Smooth muscle cell of the brain vasculature (primary cell): ENCODE measurements at regions not wholly inside any gene's neighbourhood (a gene's known extent, or its start where the extent isn't known, plus 50 kb on each side); places are given as distances from the start of the nearest gene placed in this dataset.

Experiments used
- DNase-seq: peaks from one replicate; pipeline ENCODE4 v3.0.0-alpha.2; 2012; ENCODE audit warnings: low read depth, low spot score

GRCh38 chr6:76435174-76435573 is 362.7 kb upstream of the IMPG1 start:
- no peak for DNase-seq

GRCh38 chr6:76422511-76423213 is 350.2 kb upstream of the IMPG1 start:
- DNase-seq = no peak

- DNase-seq = no peak
Measured at GRCh38 chr6:76420094-76420493, 347.6 kb upstream of the IMPG1 start.

GRCh38 chr6:76418560-76419223 is 346.2 kb upstream of the IMPG1 start:
- DNase-seq = no peak

GRCh38 chr6:76416821-76417605 is 344.6 kb upstream of the IMPG1 start:
- no peak for DNase-seq

GRCh38 chr6:76403064-76403463 is 330.6 kb upstream of the IMPG1 start:
- no peak for DNase-seq

- DNase-seq = no peak
Measured at GRCh38 chr6:76397966-76398365, 325.5 kb upstream of the IMPG1 start.

- no peak for DNase-seq
Measured at GRCh38 chr6:76382201-76382600, 309.7 kb upstream of the IMPG1 start.

- DNase-seq = no peak
Measured at GRCh38 chr6:76381612-76382011, 309.1 kb upstream of the IMPG1 start.

- no peak for DNase-seq
Measured at GRCh38 chr6:76351275-76351674, 278.8 kb upstream of the IMPG1 start.

- no peak for DNase-seq
Measured at GRCh38 chr6:76347539-76347938, 275.1 kb upstream of the IMPG1 start.

- no peak for DNase-seq
Measured at GRCh38 chr6:76342611-76343160, 270.2 kb upstream of the IMPG1 start.

- no peak for DNase-seq
Measured at GRCh38 chr6:76330031-76330430, 257.6 kb upstream of the IMPG1 start.

- no peak for DNase-seq
Measured at GRCh38 chr6:76326871-76327270, 254.4 kb upstream of the IMPG1 start.
